HepG2 (cell line): ENCODE measurements at regions not wholly inside any gene's neighbourhood (a gene's known extent, or its start where the extent isn't known, plus 50 kb on each side); places are given as distances from the start of the nearest gene placed in this dataset.

Experiments used
- ATAC-seq: fragments of 200-7000 bp; cut with Tn5 transposase; 3 replicates; pipeline ENCODE4 v1.9.1; 2020; ENCODE audit warnings: mild to moderate bottlenecking, moderate library complexity
- BruUV-seq: library from RNA; stranded (reverse); fragments of 400-500 nt; replicated peaks from 2 replicates; lab custom pipeline; 2021; lab: Mats Ljungman, UMichigan
- CTCF ChIA-PET: fragments of 300-600 bp; formaldehyde crosslinking; extraction: SDS; loops from one replicate; lab custom pipeline; 2021; ENCODE audit warnings: low total read pairs, inconsistent platforms, low intra/inter-chr PET ratio; lab: Yijun Ruan, JAX
- POLR2A ChIA-PET: fragments of 350-600 bp; sonication (Branson Sonifier 250); formaldehyde crosslinking; loops from one replicate; lab custom pipeline; 2020; ENCODE audit warnings: antibody characterized with exemption, inconsistent platforms; lab: Yijun Ruan, JAX
- DNase-seq: peaks from one replicate; pipeline ENCODE4 v3.0.0-alpha.2; 2015; ENCODE audit warnings: low spot score
- FAIRE-seq: peaks from 3 replicates; lab custom pipeline; 2011; peaks lifted over from hg19 to GRCh38; lab: Jason Lieb, UNC
- H2AFZ ChIP-seq: one replicate; pipeline ENCODE4 v1.6.1; 2011; ENCODE audit warnings: low read length, inconsistent platforms
- H3K27ac ChIP-seq: fragments of 300-600 bp; 3 replicates; pipeline ENCODE4 v1.8.0; 2011; ENCODE audit warnings: mixed run types, mild to moderate bottlenecking, mixed read lengths, low read length, inconsistent platforms; ENCODE audit not compliant: insufficient read depth; ENCODE audit errors: extremely low read length
- H3K27me3 ChIP-seq, 2 experiments: fragments of 200-600 bp in 1 of 2; 2 replicates in 1 of 2; 3 replicates in 1 of 2; pipeline versions ENCODE4 v1.6.0 to v1.8.0; 2011; ENCODE audit warnings: low read length in 2 of 2, mild to moderate bottlenecking in 2 of 2, moderate library complexity in 2 of 2, inconsistent platforms in 1 of 2; ENCODE audit not compliant: insufficient read depth in 2 of 2, control insufficient read depth in 1 of 2
- H3K36me3 ChIP-seq, 2 experiments: fragments of 200-600 bp in 1 of 2; replicated peaks in 1 of 2; 2 replicates in 1 of 2; 3 replicates in 1 of 2; pipeline versions ENCODE4 v1.5.1 to v1.8.0; 2011; ENCODE audit warnings: low read length in 2 of 2, inconsistent platforms in 1 of 2; ENCODE audit not compliant: insufficient read depth in 2 of 2, control insufficient read depth in 1 of 2
- H3K4me1 ChIP-seq: 2 replicates; pipeline ENCODE4 v1.5.1; 2012; ENCODE audit warnings: low read length, inconsistent platforms; ENCODE audit not compliant: insufficient read depth
- H3K4me2 ChIP-seq: 2 replicates; pipeline ENCODE4 v1.6.0; 2011; ENCODE audit warnings: low read depth, low read length, inconsistent platforms
- H3K4me3 ChIP-seq, 3 experiments: fragments of 200-600 bp in 1 of 3; sonication (generic), shearing (Covaris generic) in 1 of 3; replicated peaks in 1 of 3; 2 replicates each; pipeline ENCODE4 v1.5.1; 2011 to 2016; ENCODE audit warnings: low read length in 3 of 3, inconsistent platforms in 2 of 3, low read depth in 2 of 3, mild to moderate bottlenecking in 2 of 3, control low read depth in 1 of 3, mixed read lengths in 1 of 3; ENCODE audit not compliant: insufficient read depth in 1 of 3
- H3K79me2 ChIP-seq: one replicate; pipeline ENCODE4 v1.6.1; 2011; ENCODE audit warnings: low read length, inconsistent platforms; ENCODE audit not compliant: insufficient read depth
- H3K9ac ChIP-seq: 2 replicates; pipeline ENCODE4 v1.6.0; 2011; ENCODE audit warnings: mild to moderate bottlenecking, low read depth, low read length, inconsistent platforms; ENCODE audit not compliant: insufficient read depth
- H3K9me3 ChIP-seq: 2 replicates; pipeline ENCODE4 v1.5.1; 2012; ENCODE audit warnings: mild to moderate bottlenecking, low read length
- H4K20me1 ChIP-seq: 2 replicates; pipeline ENCODE4 v1.6.0; 2011; ENCODE audit warnings: inconsistent platforms, mild to moderate bottlenecking, low read length, moderate library complexity; ENCODE audit not compliant: insufficient read depth
- ATF7 ChIP-seq, 2 experiments: fragments of 450-650 bp in 1 of 2; sonication (generic) in 1 of 2; formaldehyde crosslinking in 1 of 2; IDR thresholded peaks; 2 replicates each; pipeline versions ENCODE4 v1.4.0 to v1.6.1; 2016 to 2020; ENCODE audit warnings: antibody characterized with exemption in 1 of 2, mild to moderate bottlenecking in 1 of 2, missing genetic modification reagents in 1 of 2
- CBX5 ChIP-seq: sonication (generic); formaldehyde crosslinking; IDR thresholded peaks from 2 replicates; pipeline ENCODE4 v1.4.0; 2020; ENCODE audit warnings: missing genetic modification reagents, borderline replicate concordance
- EHMT2 ChIP-seq: fragments of 200-600 bp; sonication (generic); IDR thresholded peaks from 2 replicates; pipeline ENCODE4 v1.7.0; 2017; ENCODE audit warnings: antibody characterized with exemption, low read depth, low read length, borderline replicate concordance
- GATAD2A ChIP-seq: IDR thresholded peaks from 2 replicates; pipeline ENCODE4 v1.6.1; 2016
- HDAC1 ChIP-seq: sonication (generic); formaldehyde crosslinking; IDR thresholded peaks from 2 replicates; pipeline ENCODE4 v1.5.1; 2020; ENCODE audit warnings: mild to moderate bottlenecking, missing genetic modification reagents
- KLF16 ChIP-seq, 2 experiments: sonication (generic) in 1 of 2; formaldehyde crosslinking in 1 of 2; IDR thresholded peaks; 2 replicates each; pipeline versions ENCODE4 v1.6.1 to v1.8.0; 2016 to 2023; ENCODE audit warnings: missing genetic modification reagents in 2 of 2, missing compliant biosample characterization in 1 of 2
- MIER3 ChIP-seq: IDR thresholded peaks from 2 replicates; pipeline ENCODE4 v1.6.1; 2016; ENCODE audit warnings: missing compliant biosample characterization, borderline replicate concordance
- PRDM10 ChIP-seq: sonication (generic); formaldehyde crosslinking; IDR thresholded peaks from 2 replicates; pipeline ENCODE4 v1.4.0; 2020; ENCODE audit warnings: low read depth, missing genetic modification reagents
- YEATS4 ChIP-seq: sonication (generic); formaldehyde crosslinking; IDR thresholded peaks from 2 replicates; pipeline ENCODE4 v1.4.0; 2020; ENCODE audit warnings: missing genetic modification reagents, borderline replicate concordance
- ZMYM3 ChIP-seq: sonication (generic); formaldehyde crosslinking; IDR thresholded peaks from 2 replicates; pipeline ENCODE4 v1.5.1; 2020; ENCODE audit warnings: mild to moderate bottlenecking, missing genetic modification reagents
- ZNF160 ChIP-seq: sonication (generic); formaldehyde crosslinking; IDR thresholded peaks from 2 replicates; pipeline ENCODE4 v1.8.0; 2022; ENCODE audit warnings: mild to moderate bottlenecking, inconsistent platforms, missing genetic modification reagents
- ZNF280D ChIP-seq: sonication (generic); formaldehyde crosslinking; IDR thresholded peaks from 2 replicates; pipeline ENCODE4 v1.5.1; 2020; ENCODE audit warnings: mild to moderate bottlenecking, missing genetic modification reagents
- ZNF441 ChIP-seq: sonication (generic); formaldehyde crosslinking; IDR thresholded peaks from 2 replicates; pipeline ENCODE4 v1.7.0; 2021; ENCODE audit warnings: missing genetic modification reagents, borderline replicate concordance
- ZNF616 ChIP-seq: sonication (generic); formaldehyde crosslinking; IDR thresholded peaks from 2 replicates; pipeline ENCODE4 v1.5.0; 2020; ENCODE audit warnings: low read depth, mild to moderate bottlenecking, missing genetic modification reagents
- ZNF678 ChIP-seq: sonication (generic); formaldehyde crosslinking; IDR thresholded peaks from 2 replicates; pipeline ENCODE4 v1.4.0; 2020; ENCODE audit warnings: mild to moderate bottlenecking, missing genetic modification reagents
- ZSCAN22 ChIP-seq: sonication (generic); formaldehyde crosslinking; IDR thresholded peaks from 2 replicates; pipeline ENCODE4 v1.4.0; 2020; ENCODE audit warnings: mild to moderate bottlenecking, missing genetic modification reagents
- ZSCAN31 ChIP-seq: sonication (generic); formaldehyde crosslinking; IDR thresholded peaks from 2 replicates; pipeline ENCODE4 v1.5.0; 2020; ENCODE audit warnings: low read depth, mild to moderate bottlenecking, missing genetic modification reagents
- WGBS: methylation state at CpG from one replicate; pipeline ENCODE4 v1.1.6; 2017; ENCODE audit warnings: low lambda C conversion rate; 5-methylcytosine and 5-hydroxymethylcytosine counted together
- in situ Hi-C: cut with HindIII; loops from 2 replicates; pipeline ENCODE4 v1.10.0; 2017; ENCODE audit warnings: low pct_unique_long_range_greater_than_20kb; ENCODE audit not compliant: extremely low pct_ligation_motif_present
- intact Hi-C: fragments of 100-400 bp; cut with micrococcal nuclease; formaldehyde crosslinking; loops from one replicate; pipeline ENCODE4 v1.10.0; 2022; ENCODE audit not compliant: unreplicated experiment

GRCh38 chr3:55147406-55147805 is 219.5 kb upstream of the LRTM1 start:
- DNase-seq (no peak), FAIRE-seq (no peak), ATAC-seq (no peak)
- 4% methylated on average over 3 of the region's 3 CpGs for WGBS
- Histone ChIP-seq H3K4me1 (no peaks in the 10 kb centered on the region), H4K20me1 (no peaks in the 10 kb centered on the region), H3K36me3 (no peaks in the 10 kb centered on the region), H3K27ac (no peak overlapping the region), H3K4me2 (no peak overlapping the region), H3K9me3 (no peaks in the 10 kb centered on the region), H3K27me3 (no peaks in the 10 kb centered on the region), H3K9ac (no peak overlapping the region), H3K79me2 (no peaks in the 10 kb centered on the region), H2AFZ (no peak overlapping the region), H3K4me3 (no peak overlapping the region)
- ChIA-PET CTCF (no interaction called here), POLR2A (no interaction called here)
- BruUV-seq: no TSS peak
- no peak for TF ChIP-seq EHMT2
- TF ChIP-seq ZMYM3 (CRISPR knock-in tag): no peak
- no peak for TF ChIP-seq ZNF441
- no peak for TF ChIP-seq HDAC1 (CRISPR knock-in tag)
- no peak for TF ChIP-seq CBX5
- TF ChIP-seq ZNF160 (CRISPR knock-in tag): no peak
- no peak for TF ChIP-seq YEATS4
- no peak for TF ChIP-seq ZNF616
- no peak for TF ChIP-seq PRDM10 (CRISPR knock-in tag)
- no peak for TF ChIP-seq KLF16 (CRISPR knock-in tag; IDR thresholded peaks at IDR 0.05)
- no peak for TF ChIP-seq ZNF678
- TF ChIP-seq ZSCAN31: no peak
- no peak for TF ChIP-seq ZSCAN22 (CRISPR knock-in tag)
- TF ChIP-seq ZNF280D (CRISPR knock-in tag): no peak
- TF ChIP-seq ATF7 (IDR thresholded peaks at IDR 0.05): no peak
- no peak for TF ChIP-seq ATF7 (CRISPR knock-in tag; IDR thresholded peaks at IDR 0.05)
- no peak for TF ChIP-seq MIER3 (CRISPR knock-in tag)
- TF ChIP-seq GATAD2A (CRISPR knock-in tag): no peak
- intact Hi-C loops: no loop called here
- in situ Hi-C loops: no loop called here
